GM12878 (cell line): ENCODE measurements at regions not wholly inside any gene's neighbourhood (a gene's known extent, or its start where the extent isn't known, plus 50 kb on each side); places are given as distances from the start of the nearest gene placed in this dataset.

Experiments used
- ATAC-seq: fragments of 200-7000 bp; cut with Tn5 transposase; 3 replicates; pipeline ENCODE4 v1.9.1; 2020; ENCODE audit warnings: mild to moderate bottlenecking, moderate library complexity
- BruUV-seq: library from RNA; stranded (reverse); fragments of 400-500 nt; replicated peaks from 2 replicates; lab custom pipeline; 2021; lab: Mats Ljungman, UMichigan
- CTCF ChIA-PET: fragments of 300-600 bp; sonication (Branson Sonifier 250); formaldehyde crosslinking; extraction: SDS; loops from one replicate; lab custom pipeline; 2021; ENCODE audit warnings: inconsistent platforms; lab: Yijun Ruan, JAX
- POLR2A ChIA-PET: fragments of 350-600 bp; formaldehyde crosslinking; extraction: SDS; loops from one replicate; lab custom pipeline; 2021; ENCODE audit warnings: inconsistent platforms; lab: Charles Lee
- RAD21 ChIA-PET: fragments of 300-600 bp; sonication (Branson Sonifier 250); formaldehyde crosslinking; loops from one replicate; lab custom pipeline; 2023; ENCODE audit warnings: antibody characterized with exemption; ENCODE audit not compliant: unreplicated experiment; lab: Charles Lee
- SMC1A ChIA-PET: fragments of 300-600 bp; sonication (Branson Sonifier 250); formaldehyde crosslinking; loops from one replicate; lab custom pipeline; 2023; ENCODE audit not compliant: unreplicated experiment, uncharacterized antibody; lab: Charles Lee
- DNase-seq: peaks from one replicate; pipeline ENCODE4 v3.0.0-alpha.2; 2011; ENCODE audit warnings: low read depth, low spot score
- FAIRE-seq: peaks from 3 replicates; lab custom pipeline; 2011; peaks lifted over from hg19 to GRCh38; lab: Jason Lieb, UNC
- H2AFZ ChIP-seq: 2 replicates; pipeline ENCODE4 v1.6.0; 2011; ENCODE audit warnings: low read depth, low read length, control low read depth; ENCODE audit not compliant: control insufficient read depth
- H3K27ac ChIP-seq: 2 replicates; pipeline ENCODE4 v1.5.1; 2011; ENCODE audit warnings: control low read depth; ENCODE audit not compliant: control insufficient read depth, insufficient read depth
- H3K27me3 ChIP-seq, 2 experiments: replicated peaks in 1 of 2; 2 replicates each; pipeline versions ENCODE4 v1.6.0 to v1.6.1; 2011; ENCODE audit warnings: low read length in 1 of 2; ENCODE audit not compliant: control insufficient read depth in 2 of 2, insufficient read depth in 2 of 2
- H3K36me3 ChIP-seq, 2 experiments: 2 replicates each; pipeline ENCODE4 v1.5.1; 2011; ENCODE audit warnings: low read length in 1 of 2; ENCODE audit not compliant: control insufficient read depth in 2 of 2, insufficient read depth in 2 of 2
- H3K4me1 ChIP-seq: 2 replicates; pipeline ENCODE4 v1.6.1; 2011; ENCODE audit warnings: mild to moderate bottlenecking, low read length, moderate library complexity, mixed read lengths; ENCODE audit not compliant: control insufficient read depth, insufficient read depth
- H3K4me2 ChIP-seq: 2 replicates; pipeline ENCODE4 v1.6.0; 2011; ENCODE audit warnings: control low read depth; ENCODE audit not compliant: control insufficient read depth, insufficient read depth
- H3K4me3 ChIP-seq: fragments of 200-600 bp; sonication (generic); 2 replicates; pipeline ENCODE4 v1.5.1; 2016
- H3K79me2 ChIP-seq: 2 replicates; pipeline ENCODE4 v1.6.0; 2011; ENCODE audit warnings: low read length; ENCODE audit not compliant: control insufficient read depth, insufficient read depth
- H3K9ac ChIP-seq: 2 replicates; pipeline ENCODE4 v1.8.0; 2011; ENCODE audit warnings: low read length, control low read depth, mixed read lengths; ENCODE audit not compliant: control insufficient read depth, insufficient read depth
- H3K9me3 ChIP-seq: replicated peaks from 3 replicates; pipeline ENCODE4 v1.5.1; 2011; ENCODE audit warnings: mild to moderate bottlenecking, low read length; ENCODE audit not compliant: control insufficient read depth, insufficient read depth
- H4K20me1 ChIP-seq: 2 replicates; pipeline ENCODE4 v1.6.0; 2011; ENCODE audit not compliant: control insufficient read depth, insufficient read depth
- CREB1 ChIP-seq: IDR thresholded peaks from 2 replicates; pipeline ENCODE4 v1.6.1; 2012; ENCODE audit warnings: low read depth, mild to moderate bottlenecking, inconsistent platforms
- CUX1 ChIP-seq: IDR thresholded peaks from 2 replicates; pipeline ENCODE4 v1.6.1; 2012; ENCODE audit warnings: improper control_type of control experiment, low read depth, low read length; ENCODE audit not compliant: insufficient replicate concordance
- KAT2A ChIP-seq: conservative IDR thresholded peaks from 2 replicates; pipeline ENCODE4 v1.6.1; 2011; ENCODE audit warnings: low read depth, low read length; ENCODE audit not compliant: control insufficient read depth
- KDM1A ChIP-seq: fragments of 200-600 bp; sonication (generic); IDR thresholded peaks from 2 replicates; pipeline ENCODE4 v1.6.1; 2016; ENCODE audit warnings: borderline replicate concordance
- SMAD5 ChIP-seq: IDR thresholded peaks from 2 replicates; pipeline ENCODE4 v1.6.1; 2016; ENCODE audit warnings: antibody characterized with exemption, low read depth
- WGBS: methylation state at CpG from one replicate; pipeline ENCODE4 v1.1.6; 2016; ENCODE audit warnings: low lambda C conversion rate; ENCODE audit not compliant: insufficient replicate concordance, insufficient coverage; ENCODE audit errors: missing lambda C conversion rate; 5-methylcytosine and 5-hydroxymethylcytosine counted together
- in situ Hi-C: fragments of 300-500 bp; cut with MboI; formaldehyde crosslinking; loops from 9 replicates; pipeline ENCODE4 v1.14.3; 2018; ENCODE audit warnings: mixed read lengths
- intact Hi-C: fragments of 100-400 bp; cut with micrococcal nuclease; formaldehyde crosslinking; loops from one replicate; pipeline ENCODE4 v1.14.2; 2022; ENCODE audit not compliant: unreplicated experiment

- no peak for ATAC-seq
- H2AFZ ChIP-seq, result no peak overlapping the region
These were observed 296.5 kb downstream of the ZNF536 start for GRCh38 chr19:30668521-30669155.

More at GRCh38 chr19:30668521-30669155, 296.5 kb downstream of the ZNF536 start:
- no peak for FAIRE-seq
- H3K27ac ChIP-seq, result no peak overlapping the region
- TF ChIP-seq SMAD5 (no peak), KDM1A (no peak), CREB1 (no peak), KAT2A (no peak), CUX1 (no peak)
- TF ChIP-seq, all 136 proteins: peak for 0
- CTCF ChIA-PET, result interaction anchor here (1.2 to 3.0 kb wide), 5 partner anchors 9 to 1548 kb away, joined by 3 to 24 read pairs (median 4); no protein-coding TSS in a partner anchor
- no TSS peak for BruUV-seq
- in situ Hi-C loops, result loop anchor here (5.0 kb wide), 1 partner anchor 1899 kb away; no protein-coding TSS in a partner anchor
- POLR2A ChIA-PET, result no interaction called here
- RAD21 ChIA-PET, result interaction anchor here (1.1 kb wide), 1 partner anchor 1556 kb away, joined by 5 read pairs; no protein-coding TSS in a partner anchor
- DNase-seq, result no peak
- no peaks in the 10 kb centered on the region for H3K4me1 ChIP-seq
- H3K4me2 ChIP-seq, result no peak overlapping the region
- no peaks in the 10 kb centered on the region for H3K79me2 ChIP-seq
- H3K9ac ChIP-seq, result no peak overlapping the region
- no peaks in the 10 kb centered on the region for H3K27me3 ChIP-seq
- intact Hi-C loops, result loop anchor here (5.0 kb wide), 1 partner anchor 1554 kb away; no protein-coding TSS in a partner anchor
- SMC1A ChIA-PET, result no interaction called here
- H3K36me3 ChIP-seq, result no peaks in the 10 kb centered on the region
- H4K20me1 ChIP-seq, result no peaks in the 10 kb centered on the region
- H3K9me3 ChIP-seq, result no peaks in the 10 kb centered on the region
- H3K4me3 ChIP-seq, result no peak overlapping the region
- 10% methylated on average over 15 of the region's 16 CpGs for WGBS
